Thyroid gland (tissue), 4 donors: ENCODE measurements at regions not wholly inside any gene's neighbourhood (a gene's known extent, or its start where the extent isn't known, plus 50 kb on each side); places are given as distances from the start of the nearest gene placed in this dataset.

Experiments
- POLR2A ChIP-seq, 2 donors: fragments of 450-650 bp; IDR thresholded peaks; one replicate each; pipeline ENCODE4 v1.6.1; 2017; ENCODE audit warnings: antibody characterized with exemption in 2 of 2, mild to moderate bottlenecking in 2 of 2, moderate library complexity in 1 of 2
- TF ChIP-seq, protein P1 (sequence below), 6 experiments: fragments of 200-600 bp in 3 of 6; fragments of 450-650 bp in 3 of 6; sonication (generic) in 3 of 6; IDR thresholded peaks; one replicate each; pipeline ENCODE4 v1.5.1; 2016 to 2019; ENCODE audit warnings: antibody characterized with exemption in 6 of 6, mild to moderate bottlenecking in 2 of 6, inconsistent platforms in 1 of 6, moderate library complexity in 1 of 6

DNA sequence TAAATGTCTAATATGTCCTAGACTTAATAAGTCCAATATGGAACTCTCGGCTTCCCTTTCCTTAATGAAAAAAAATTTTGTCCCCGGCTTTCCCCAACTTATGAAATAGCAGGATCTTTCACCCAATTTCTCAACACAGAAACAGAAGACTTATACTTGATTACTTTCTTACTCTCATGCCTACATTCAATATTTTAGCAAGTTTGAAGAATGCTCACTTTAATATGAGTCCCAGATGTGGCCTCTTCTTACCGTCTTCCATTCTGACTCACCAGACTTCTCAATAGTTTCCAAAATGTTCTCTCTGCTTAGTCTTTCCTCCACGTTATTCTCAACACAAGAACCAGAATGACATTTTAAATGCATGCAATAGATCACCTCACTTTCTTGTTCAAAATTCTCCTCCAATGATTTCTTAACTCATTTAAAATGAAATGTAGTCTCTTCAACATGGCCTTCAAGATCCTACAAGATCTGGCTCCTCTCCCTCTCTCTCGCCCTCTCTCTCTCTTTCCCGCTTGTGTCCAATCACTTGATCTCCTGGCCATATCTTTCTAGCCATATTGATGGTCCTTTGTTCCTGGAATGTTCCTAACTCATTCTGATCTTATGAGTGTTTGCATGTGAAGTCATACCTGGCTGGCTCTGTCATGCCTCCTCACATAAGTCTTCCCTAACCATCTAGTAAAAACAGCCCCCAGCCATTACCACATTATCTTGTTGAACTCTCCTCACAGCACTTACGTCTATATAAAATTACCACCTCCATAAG lies 119.7 kb upstream of the FAM3C start:
- TF ChIP-seq, protein P1, sequence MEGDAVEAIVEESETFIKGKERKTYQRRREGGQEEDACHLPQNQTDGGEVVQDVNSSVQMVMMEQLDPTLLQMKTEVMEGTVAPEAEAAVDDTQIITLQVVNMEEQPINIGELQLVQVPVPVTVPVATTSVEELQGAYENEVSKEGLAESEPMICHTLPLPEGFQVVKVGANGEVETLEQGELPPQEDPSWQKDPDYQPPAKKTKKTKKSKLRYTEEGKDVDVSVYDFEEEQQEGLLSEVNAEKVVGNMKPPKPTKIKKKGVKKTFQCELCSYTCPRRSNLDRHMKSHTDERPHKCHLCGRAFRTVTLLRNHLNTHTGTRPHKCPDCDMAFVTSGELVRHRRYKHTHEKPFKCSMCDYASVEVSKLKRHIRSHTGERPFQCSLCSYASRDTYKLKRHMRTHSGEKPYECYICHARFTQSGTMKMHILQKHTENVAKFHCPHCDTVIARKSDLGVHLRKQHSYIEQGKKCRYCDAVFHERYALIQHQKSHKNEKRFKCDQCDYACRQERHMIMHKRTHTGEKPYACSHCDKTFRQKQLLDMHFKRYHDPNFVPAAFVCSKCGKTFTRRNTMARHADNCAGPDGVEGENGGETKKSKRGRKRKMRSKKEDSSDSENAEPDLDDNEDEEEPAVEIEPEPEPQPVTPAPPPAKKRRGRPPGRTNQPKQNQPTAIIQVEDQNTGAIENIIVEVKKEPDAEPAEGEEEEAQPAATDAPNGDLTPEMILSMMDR (IDR thresholded peaks at IDR 0.05): no peak
- TF ChIP-seq POLR2A (IDR thresholded peaks at IDR 0.05): no peak
